SK-N-SH (cell line): ENCODE measurements at regions not wholly inside any gene's neighbourhood (a gene's known extent, or its start where the extent isn't known, plus 50 kb on each side); places are given as distances from the start of the nearest gene placed in this dataset.

Experiments used
- CTCF ChIP-seq: fragments of 200-600 bp; sonication (generic); IDR thresholded peaks from 2 replicates; pipeline ENCODE4 v1.6.1; 2017; ENCODE audit warnings: antibody characterized with exemption, mild to moderate bottlenecking, moderate library complexity
- ELF1 ChIP-seq: IDR thresholded peaks from 2 replicates; pipeline ENCODE4 v1.4.0; 2012
- EP300 ChIP-seq, 2 experiments: IDR thresholded peaks; 2 replicates each; pipeline versions ENCODE4 v1.4.0 to v1.6.1; 2012; ENCODE audit warnings: borderline replicate concordance in 1 of 2, low read depth in 1 of 2, low read length in 1 of 2
- EZH2phosphoT487 ChIP-seq: fragments of 200-600 bp; sonication (generic); IDR thresholded peaks from 2 replicates; pipeline ENCODE4 v1.6.1; 2017; ENCODE audit warnings: low read depth, mixed run types, mild to moderate bottlenecking, antibody characterized with exemption, moderate library complexity, borderline replicate concordance
- MEF2A ChIP-seq: IDR thresholded peaks from 2 replicates; pipeline ENCODE4 v1.4.0; 2012; ENCODE audit warnings: low read depth, borderline replicate concordance
- MXI1 ChIP-seq: IDR thresholded peaks from 2 replicates; pipeline ENCODE4 v1.6.1; 2012; ENCODE audit warnings: mild to moderate bottlenecking, low read depth, low read length, improper control_type of control experiment
- NRF1 ChIP-seq: IDR thresholded peaks from 2 replicates; pipeline ENCODE4 v1.6.1; 2012; ENCODE audit warnings: low read depth, mild to moderate bottlenecking, low read length
- POLR2AphosphoS5 ChIP-seq: IDR thresholded peaks from 2 replicates; pipeline ENCODE4 v1.6.1; 2012; ENCODE audit warnings: low read depth, low read length
- RAD21 ChIP-seq: IDR thresholded peaks from 2 replicates; pipeline ENCODE4 v1.6.1; 2012; ENCODE audit warnings: mild to moderate bottlenecking, low read length
- RXRA ChIP-seq: IDR thresholded peaks from 2 replicates; pipeline ENCODE4 v1.4.0; 2012; ENCODE audit warnings: low read depth, mild to moderate bottlenecking, borderline replicate concordance
- SMC3 ChIP-seq: IDR thresholded peaks from 2 replicates; pipeline ENCODE4 v1.6.1; 2012; ENCODE audit warnings: low read depth, low read length, improper control_type of control experiment
- TAF1 ChIP-seq: IDR thresholded peaks from 2 replicates; pipeline ENCODE4 v1.6.1; 2012; ENCODE audit warnings: low read depth, mild to moderate bottlenecking, low read length, moderate library complexity, borderline replicate concordance
- TF ChIP-seq, protein P1 (sequence below): IDR thresholded peaks from 2 replicates; pipeline ENCODE4 v1.6.1; 2012; ENCODE audit warnings: mild to moderate bottlenecking, low read depth, low read length, moderate library complexity

DNA sequence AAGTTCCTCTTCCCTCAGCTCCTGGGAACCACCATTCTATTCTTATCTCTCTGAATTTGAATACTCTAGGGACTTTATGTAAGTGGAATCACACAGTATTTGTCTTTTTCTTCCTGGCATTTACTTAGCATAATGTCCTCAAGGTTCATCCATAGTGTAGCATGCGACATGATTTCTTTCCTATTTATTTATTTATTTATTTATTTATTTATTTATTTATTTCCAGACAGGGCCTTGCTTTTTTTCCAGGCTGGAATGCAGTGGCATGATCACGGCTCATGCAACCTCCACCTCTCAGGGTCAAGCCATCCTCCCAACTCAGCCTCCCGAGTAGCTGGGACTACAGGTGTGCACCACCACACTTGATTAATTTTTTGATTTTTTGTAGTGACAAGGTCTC lies 142.1 kb downstream of the GPBP1 start:
- TF ChIP-seq CTCF (no peak), MXI1 (no peak), SMC3 (no peak), RAD21 (no peak), MEF2A (no peak), EZH2phosphoT487 (no peak), NRF1 (no peak), POLR2AphosphoS5 (no peak), RXRA (no peak), TAF1 (no peak), ELF1 (no peak), EP300 (IDR thresholded peaks at IDR 0.05; ENCODE audit: borderline replicate concordance in 1 of 2, low read depth in 1 of 2, low read length in 1 of 2) (no peak)
- TF ChIP-seq, protein P1, sequence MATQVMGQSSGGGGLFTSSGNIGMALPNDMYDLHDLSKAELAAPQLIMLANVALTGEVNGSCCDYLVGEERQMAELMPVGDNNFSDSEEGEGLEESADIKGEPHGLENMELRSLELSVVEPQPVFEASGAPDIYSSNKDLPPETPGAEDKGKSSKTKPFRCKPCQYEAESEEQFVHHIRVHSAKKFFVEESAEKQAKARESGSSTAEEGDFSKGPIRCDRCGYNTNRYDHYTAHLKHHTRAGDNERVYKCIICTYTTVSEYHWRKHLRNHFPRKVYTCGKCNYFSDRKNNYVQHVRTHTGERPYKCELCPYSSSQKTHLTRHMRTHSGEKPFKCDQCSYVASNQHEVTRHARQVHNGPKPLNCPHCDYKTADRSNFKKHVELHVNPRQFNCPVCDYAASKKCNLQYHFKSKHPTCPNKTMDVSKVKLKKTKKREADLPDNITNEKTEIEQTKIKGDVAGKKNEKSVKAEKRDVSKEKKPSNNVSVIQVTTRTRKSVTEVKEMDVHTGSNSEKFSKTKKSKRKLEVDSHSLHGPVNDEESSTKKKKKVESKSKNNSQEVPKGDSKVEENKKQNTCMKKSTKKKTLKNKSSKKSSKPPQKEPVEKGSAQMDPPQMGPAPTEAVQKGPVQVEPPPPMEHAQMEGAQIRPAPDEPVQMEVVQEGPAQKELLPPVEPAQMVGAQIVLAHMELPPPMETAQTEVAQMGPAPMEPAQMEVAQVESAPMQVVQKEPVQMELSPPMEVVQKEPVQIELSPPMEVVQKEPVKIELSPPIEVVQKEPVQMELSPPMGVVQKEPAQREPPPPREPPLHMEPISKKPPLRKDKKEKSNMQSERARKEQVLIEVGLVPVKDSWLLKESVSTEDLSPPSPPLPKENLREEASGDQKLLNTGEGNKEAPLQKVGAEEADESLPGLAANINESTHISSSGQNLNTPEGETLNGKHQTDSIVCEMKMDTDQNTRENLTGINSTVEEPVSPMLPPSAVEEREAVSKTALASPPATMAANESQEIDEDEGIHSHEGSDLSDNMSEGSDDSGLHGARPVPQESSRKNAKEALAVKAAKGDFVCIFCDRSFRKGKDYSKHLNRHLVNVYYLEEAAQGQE = no peak
